T-helper 2 cell treated with Interferon-gamma antibody and Interleukin-4, amounts not matched to agents 5 μg/mL and 100 μg/mL, for 36 hours (primary cell): ENCODE measurements at regions not wholly inside any gene's neighbourhood (a gene's known extent, or its start where the extent isn't known, plus 50 kb on each side); places are given as distances from the start of the nearest gene placed in this dataset.

Experiments
- DNase-seq: peaks from one replicate; pipeline ENCODE4 v3.0.0; 2021; ENCODE audit warnings: low spot score
- H3K27ac Mint-ChIP-seq: one replicate; pipeline ENCODE4 v1.8.0; 2021; ENCODE audit warnings: mild to moderate bottlenecking, mixed read lengths
- H3K27me3 Mint-ChIP-seq: one replicate; pipeline ENCODE4 v1.8.0; 2021; ENCODE audit warnings: low read depth, mixed read lengths
- H3K36me3 Mint-ChIP-seq: one replicate; pipeline ENCODE4 v1.8.0; 2021; ENCODE audit warnings: low read depth, mixed read lengths
- H3K4me1 Mint-ChIP-seq: one replicate; pipeline ENCODE4 v1.8.0; 2021; ENCODE audit warnings: low read depth, mixed read lengths
- H3K4me3 Mint-ChIP-seq: one replicate; pipeline ENCODE4 v1.8.0; 2022; ENCODE audit warnings: mild to moderate bottlenecking, moderate library complexity, mixed read lengths
- H3K9me3 Mint-ChIP-seq: one replicate; pipeline ENCODE4 v1.8.0; 2021; ENCODE audit warnings: mixed read lengths

DNA sequence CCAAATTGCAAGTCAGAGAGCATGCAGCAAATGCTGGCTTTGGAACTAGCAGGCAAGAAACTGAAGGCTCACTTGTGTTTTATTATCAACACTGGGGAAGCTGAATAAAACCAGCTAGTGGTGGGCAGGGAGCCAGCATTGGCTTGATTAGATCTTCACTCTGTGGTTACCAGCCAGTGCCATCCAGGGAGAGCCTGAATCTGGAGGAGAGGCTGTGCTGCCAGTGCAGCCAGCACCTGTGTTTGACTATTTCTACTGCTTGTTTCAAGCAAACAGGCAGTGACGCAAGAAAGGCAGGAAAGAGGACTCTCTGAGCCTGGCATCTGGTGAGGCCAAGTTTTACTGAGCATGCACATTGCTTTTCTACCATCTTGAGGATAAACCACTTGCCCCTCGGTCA, 247.0 kb downstream of the PHLDA1 start:
- peaks cover 8% of the 10 kb centered on the region for H3K4me1 Mint-ChIP-seq
- H3K27ac Mint-ChIP-seq = no peak overlapping the region
- H3K9me3 Mint-ChIP-seq = no peaks in the 10 kb centered on the region
- H3K36me3 Mint-ChIP-seq = no peaks in the 10 kb centered on the region
- DNase-seq = no peak
- H3K4me3 Mint-ChIP-seq = no peak overlapping the region
- H3K27me3 Mint-ChIP-seq = peaks cover 10% of the 10 kb centered on the region

DNA sequence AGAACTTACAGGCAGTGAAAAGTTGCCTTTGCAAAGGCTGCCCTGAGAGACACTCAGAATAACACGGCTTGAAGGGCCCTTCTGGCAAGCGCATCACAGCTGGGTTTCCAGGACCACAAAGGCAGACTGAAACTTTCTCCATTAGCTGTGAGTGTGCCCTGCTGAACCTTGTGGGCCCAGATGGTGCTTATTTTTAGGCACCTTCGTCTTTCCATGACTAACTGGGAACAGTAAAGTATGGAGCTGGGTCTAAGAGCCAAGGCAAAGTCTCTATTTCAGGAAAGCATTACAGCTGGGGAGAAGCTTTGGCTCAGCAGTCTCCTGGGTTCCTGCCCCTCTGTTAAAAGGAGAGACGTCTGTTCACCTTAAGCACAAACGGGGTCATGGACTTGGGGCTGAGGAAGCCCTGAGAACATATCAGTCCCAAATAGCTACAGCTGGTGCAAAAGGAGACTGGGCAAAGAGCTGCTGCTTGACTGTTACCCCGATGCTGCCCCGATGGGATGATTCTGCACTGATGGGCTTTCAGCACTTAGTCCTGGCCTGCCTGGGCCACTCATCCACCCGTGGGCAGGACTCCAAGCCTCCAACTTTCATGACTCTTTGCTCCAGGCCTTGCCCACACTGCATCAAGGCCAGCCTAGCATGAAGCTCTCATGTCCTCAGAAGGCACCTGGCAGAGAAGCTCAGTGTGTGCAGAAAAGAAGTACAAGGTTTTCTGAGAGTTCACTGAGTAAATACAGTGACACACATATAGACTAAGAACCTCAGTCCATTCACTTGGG, 248.3 kb downstream of the PHLDA1 start:
- Mint-ChIP-seq H3K36me3 (no peaks in the 10 kb centered on the region), H3K9me3 (no peaks in the 10 kb centered on the region), H3K4me3 (no peak overlapping the region), H3K27me3 (peaks cover 13% of the 10 kb centered on the region), H3K4me1 (peaks cover 8% of the 10 kb centered on the region), H3K27ac (no peak overlapping the region)
- no peak for DNase-seq

DNA sequence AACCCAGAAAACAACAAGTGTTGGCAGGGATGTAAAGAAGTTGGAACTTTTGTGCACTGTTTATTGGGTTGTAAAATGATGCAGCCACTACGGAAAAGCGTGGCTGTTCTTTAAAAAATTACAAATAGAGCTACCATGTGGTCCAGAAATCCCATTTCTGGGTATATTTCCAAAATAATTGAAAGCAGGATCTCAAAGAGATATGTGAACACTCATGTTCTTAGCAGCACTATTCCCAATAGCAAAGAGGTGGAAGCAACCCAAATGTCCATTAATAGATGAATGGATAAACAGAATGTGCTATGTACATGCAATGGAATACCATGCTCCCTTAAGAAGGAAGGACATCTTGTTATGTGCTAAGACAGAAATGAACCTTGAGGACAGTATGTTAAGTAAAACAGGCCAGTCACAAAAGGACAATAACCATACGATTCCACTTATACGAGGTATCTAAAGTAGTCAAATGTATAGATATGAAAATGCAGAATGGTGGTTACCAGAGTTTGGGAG, 249.5 kb downstream of the PHLDA1 start:
- Mint-ChIP-seq H3K9me3 (no peaks in the 10 kb centered on the region), H3K27me3 (peaks cover 13% of the 10 kb centered on the region), H3K4me1 (peaks cover 8% of the 10 kb centered on the region), H3K27ac (no peak overlapping the region), H3K4me3 (no peak overlapping the region), H3K36me3 (no peaks in the 10 kb centered on the region)
- DNase-seq = no peak

DNA sequence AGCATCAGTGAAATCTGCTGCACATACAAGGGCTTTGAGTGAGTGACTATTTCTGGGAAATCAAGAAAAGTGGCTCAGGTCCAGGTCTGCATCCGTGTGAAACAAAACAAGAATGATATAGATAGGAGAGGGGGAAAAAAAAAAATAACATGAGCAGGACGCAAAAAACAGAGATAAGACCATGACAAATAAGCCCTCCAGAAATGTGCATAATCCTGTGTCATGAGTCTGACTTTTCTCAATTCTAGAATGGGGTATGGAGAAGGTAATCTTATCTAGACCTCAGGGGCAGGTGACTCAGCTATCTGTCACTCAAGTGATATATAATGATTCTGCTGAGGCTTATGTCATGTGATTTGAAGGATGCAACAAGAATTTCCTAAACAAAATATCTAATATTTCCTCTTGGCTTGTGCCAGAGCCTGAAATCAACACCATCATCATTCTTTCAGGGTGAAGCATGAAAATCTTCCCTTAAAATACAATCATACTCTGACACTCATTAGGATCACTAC, 250.0 kb downstream of the PHLDA1 start:
- peaks cover 8% of the 10 kb centered on the region for H3K4me1 Mint-ChIP-seq
- no peaks in the 10 kb centered on the region for H3K9me3 Mint-ChIP-seq
- no peak overlapping the region for H3K4me3 Mint-ChIP-seq
- H3K27me3 Mint-ChIP-seq = peaks cover 13% of the 10 kb centered on the region
- H3K27ac Mint-ChIP-seq = no peak overlapping the region
- no peak for DNase-seq
- no peaks in the 10 kb centered on the region for H3K36me3 Mint-ChIP-seq

DNA sequence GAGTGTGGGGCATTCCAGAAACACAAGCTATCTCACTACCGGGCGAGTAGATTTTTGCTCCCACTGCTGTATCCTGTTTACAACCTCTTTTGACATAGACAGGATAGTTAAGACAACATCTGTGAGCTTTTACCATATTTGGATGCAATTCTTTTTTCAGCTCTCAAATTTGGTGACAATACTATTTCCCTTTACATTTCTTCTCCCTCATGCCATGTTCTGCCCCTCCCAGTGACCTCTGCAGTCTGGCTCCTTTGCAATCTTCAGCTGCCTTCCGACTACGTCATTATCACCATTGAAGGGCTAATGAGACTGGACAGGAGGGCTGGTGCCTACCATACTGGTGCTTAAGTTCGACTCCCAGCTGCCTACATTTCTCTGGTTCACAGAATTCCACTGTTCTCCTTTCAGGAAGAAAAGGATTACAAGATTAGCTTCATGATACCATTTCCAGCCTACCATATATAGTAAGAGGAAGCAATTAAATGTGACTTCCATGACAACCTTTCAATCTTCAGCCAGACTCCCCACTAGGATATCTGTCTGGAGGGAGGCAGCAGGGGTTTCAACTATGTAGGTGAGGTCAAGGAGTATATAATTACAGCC, 251.6 kb downstream of the PHLDA1 start:
- no peak for DNase-seq
- no peak overlapping the region for H3K4me3 Mint-ChIP-seq
- H3K9me3 Mint-ChIP-seq = no peaks in the 10 kb centered on the region
- H3K27me3 Mint-ChIP-seq = peaks cover 19% of the 10 kb centered on the region
- H3K36me3 Mint-ChIP-seq = no peaks in the 10 kb centered on the region
- H3K4me1 Mint-ChIP-seq = peaks cover 8% of the 10 kb centered on the region
- no peak overlapping the region for H3K27ac Mint-ChIP-seq

DNA sequence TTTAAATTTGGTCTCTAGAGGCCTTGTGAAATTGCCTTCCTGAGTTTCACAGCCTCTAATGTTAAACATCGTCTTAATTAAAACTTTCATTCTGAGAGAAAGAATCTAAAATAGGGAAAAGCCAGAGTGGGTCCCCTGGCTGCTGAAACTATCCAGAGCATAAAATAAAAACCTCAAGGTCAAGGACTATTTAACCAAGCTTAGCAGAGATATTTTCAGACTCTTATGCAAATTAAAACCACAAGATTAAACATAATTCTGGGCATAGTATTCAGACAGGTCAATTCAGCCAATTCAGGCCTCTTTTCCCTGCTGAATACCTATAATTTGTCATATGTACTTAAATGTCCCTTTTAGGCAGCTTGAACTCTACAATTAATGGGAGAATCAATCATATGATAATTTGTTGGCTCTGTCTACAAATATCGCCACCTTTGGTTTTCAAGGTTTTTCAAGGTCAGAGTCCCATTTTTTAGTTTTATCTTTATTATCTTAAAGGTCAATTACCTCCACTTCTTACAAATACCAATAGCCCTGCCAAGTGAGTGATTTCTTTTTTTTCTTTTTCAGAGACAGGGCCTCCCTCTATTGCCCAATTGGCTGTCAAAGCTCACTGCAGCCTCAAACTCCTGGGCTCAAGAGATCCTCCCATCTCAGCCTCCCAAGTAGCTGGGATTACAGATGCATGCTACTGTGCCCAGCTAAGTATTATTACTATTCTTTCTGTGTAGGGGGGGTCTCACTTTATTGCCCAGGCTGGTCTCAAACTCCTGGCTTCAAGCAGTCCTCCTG, 257.1 kb downstream of the PHLDA1 start:
- H3K4me1 Mint-ChIP-seq = no peaks in the 10 kb centered on the region

DNA sequence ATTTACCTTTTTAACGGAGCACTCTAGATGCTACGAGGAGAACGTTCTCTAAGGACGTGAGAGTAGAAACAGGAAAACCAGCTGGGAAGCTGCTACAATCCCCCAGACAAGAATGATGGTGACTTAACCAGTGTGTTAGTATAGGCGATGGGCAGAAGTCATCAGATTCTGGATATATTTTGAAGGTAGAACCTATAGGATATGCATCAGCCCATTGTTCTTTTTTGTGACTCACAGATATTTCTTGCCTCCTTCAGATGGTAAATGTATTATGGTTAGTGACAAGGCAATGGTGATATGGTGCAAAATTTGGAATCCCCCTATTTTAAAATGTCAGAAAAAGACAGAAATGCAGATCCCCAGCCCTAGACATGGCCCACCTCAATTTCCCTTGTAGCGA, 258.2 kb downstream of the PHLDA1 start:
- no peaks in the 10 kb centered on the region for H3K4me1 Mint-ChIP-seq
- no peaks in the 10 kb centered on the region for H3K36me3 Mint-ChIP-seq
- H3K27ac Mint-ChIP-seq = no peak overlapping the region
- no peak for DNase-seq
- H3K27me3 Mint-ChIP-seq = peaks cover 14% of the 10 kb centered on the region
- H3K4me3 Mint-ChIP-seq = no peak overlapping the region
- no peaks in the 10 kb centered on the region for H3K9me3 Mint-ChIP-seq

More for the DNA sequence above, 257.1 kb downstream of the PHLDA1 start:
- Mint-ChIP-seq H3K36me3 (no peaks in the 10 kb centered on the region), H3K27ac (no peak overlapping the region), H3K9me3 (no peaks in the 10 kb centered on the region), H3K27me3 (peaks cover 11% of the 10 kb centered on the region), H3K4me3 (no peak overlapping the region)
- no peak for DNase-seq

DNA sequence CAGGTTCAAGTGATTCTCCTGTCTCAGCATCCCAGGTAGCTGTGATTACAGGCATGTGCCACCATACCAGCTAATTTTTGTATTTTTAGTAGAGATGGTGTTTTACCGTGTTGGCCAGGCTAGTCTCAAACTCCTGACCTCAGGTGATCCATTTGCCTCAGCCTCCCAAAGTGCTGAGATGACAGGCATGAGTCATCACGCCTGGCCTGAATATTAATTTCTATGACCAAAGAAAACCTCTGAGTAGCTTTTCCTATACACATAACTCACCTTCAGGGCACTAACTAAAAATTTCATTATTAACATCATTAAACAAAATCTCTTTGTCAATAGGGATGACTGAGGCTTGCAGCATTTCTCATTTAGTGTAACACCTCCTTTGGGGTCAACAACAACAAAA, 259.6 kb upstream of the KRR1 start:
- H3K27me3 Mint-ChIP-seq = peaks cover 24% of the 10 kb centered on the region
- DNase-seq = no peak
- H3K4me1 Mint-ChIP-seq = no peaks in the 10 kb centered on the region
- no peaks in the 10 kb centered on the region for H3K9me3 Mint-ChIP-seq
- no peak overlapping the region for H3K27ac Mint-ChIP-seq
- H3K4me3 Mint-ChIP-seq = no peak overlapping the region
- no peaks in the 10 kb centered on the region for H3K36me3 Mint-ChIP-seq

DNA sequence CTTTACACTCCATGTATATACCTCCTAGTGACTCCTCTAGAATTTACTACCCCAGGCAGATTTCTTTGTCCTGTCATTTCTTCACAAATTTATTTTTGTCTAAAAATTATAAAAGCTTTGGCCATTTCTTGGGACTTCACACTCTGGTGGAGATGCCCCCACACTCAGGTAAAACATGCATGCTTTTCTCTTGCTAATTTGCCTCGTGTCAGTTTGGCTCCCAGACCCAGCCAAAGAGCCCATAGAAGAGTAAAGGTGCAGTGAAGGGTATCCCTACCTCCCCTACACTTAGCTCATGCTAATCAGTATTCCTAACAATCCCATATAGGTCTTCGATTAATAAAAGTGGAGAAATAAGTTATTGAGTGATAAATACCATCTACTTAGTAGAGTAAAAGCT, 256.5 kb upstream of the KRR1 start:
- no peak overlapping the region for H3K4me3 Mint-ChIP-seq
- no peaks in the 10 kb centered on the region for H3K9me3 Mint-ChIP-seq
- H3K27ac Mint-ChIP-seq = no peak overlapping the region
- no peaks in the 10 kb centered on the region for H3K36me3 Mint-ChIP-seq
- DNase-seq = no peak
- H3K27me3 Mint-ChIP-seq = peaks cover 37% of the 10 kb centered on the region
- no peaks in the 10 kb centered on the region for H3K4me1 Mint-ChIP-seq

DNA sequence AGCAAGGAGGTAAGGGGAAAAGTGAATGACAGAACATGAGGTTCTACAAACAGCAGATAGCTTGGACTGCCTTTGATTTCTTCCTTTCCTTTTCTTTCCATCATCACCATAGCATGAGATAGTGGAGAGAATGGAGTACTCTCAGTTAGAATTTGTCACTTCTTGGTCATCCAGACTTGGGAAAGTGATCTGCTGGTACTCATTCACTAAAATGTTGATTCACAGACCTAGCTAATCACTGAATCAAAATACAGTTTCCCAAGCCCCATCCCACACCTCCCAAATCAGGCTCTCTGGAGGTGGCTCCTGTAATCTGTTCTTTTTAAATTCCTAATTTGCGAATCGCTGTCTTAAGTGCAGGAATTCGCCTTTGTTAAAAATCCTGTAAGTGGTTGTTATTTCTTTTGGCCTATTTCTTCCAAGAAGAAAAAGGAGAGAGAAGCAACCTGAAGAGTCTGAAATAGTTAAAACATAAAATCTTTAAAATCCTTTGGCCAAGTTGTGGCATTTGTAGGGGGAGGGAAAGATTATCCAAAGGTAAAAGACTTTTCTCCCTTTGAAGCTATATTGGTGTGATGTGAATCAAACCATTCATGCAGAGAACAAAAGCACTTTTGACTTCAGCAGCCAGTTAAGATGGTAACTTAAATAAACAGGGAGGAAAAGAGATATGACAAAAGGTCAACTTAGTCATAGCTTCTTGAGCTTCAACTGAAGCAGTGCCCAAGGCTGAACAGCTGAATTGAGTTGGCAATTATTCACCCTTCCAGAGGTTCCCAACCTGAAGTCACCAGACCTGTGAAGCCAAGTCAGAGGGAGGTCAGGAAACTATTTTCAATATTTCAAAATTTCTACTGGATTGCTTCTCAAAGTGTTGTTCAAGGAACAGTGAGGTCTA, 255.1 kb upstream of the KRR1 start:
- Mint-ChIP-seq H3K27ac (no peak overlapping the region), H3K36me3 (no peaks in the 10 kb centered on the region), H3K4me3 (no peak overlapping the region), H3K9me3 (no peaks in the 10 kb centered on the region), H3K27me3 (peaks cover 38% of the 10 kb centered on the region), H3K4me1 (no peaks in the 10 kb centered on the region)
- no peak for DNase-seq

DNA sequence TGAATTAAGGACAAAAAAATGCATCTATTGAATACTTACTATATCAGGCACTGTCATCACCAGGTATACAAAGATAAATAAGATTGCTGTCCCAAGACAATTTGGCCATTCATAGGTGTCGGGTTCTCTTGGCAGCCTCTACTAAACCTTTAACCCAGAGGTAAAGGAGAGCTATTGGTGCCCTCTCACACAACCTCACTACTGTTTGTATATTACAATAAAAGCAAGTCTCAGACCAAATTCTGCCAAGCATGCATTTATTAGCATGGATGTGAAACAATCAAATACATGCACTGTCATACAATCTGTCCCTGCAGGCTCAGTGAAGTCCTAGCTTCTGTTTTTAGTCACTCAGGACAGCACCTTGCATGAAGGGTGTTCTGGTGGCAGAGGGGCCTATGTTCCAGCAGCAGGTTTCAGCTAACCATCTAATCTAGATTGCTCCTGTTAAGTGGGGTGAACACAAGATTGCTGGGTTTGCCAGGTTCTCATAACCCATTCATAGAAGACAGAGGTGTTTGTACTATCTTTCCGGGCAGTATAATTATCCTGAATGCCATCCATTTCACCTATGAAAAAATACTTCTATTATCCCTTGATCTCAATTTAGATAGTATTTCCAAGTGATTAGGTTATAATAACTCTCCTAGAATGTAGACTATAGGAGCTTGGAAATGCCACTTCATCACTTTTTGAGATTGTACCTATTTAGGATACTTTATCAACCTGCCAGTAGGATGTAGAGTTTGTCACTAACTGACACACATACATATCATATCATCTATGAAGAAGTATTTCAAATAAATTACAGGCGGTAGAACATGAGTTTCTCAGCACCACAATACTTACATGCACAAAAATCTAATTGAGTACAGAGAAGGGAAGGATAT, 254.0 kb upstream of the KRR1 start:
- Mint-ChIP-seq H3K4me1 (no peaks in the 10 kb centered on the region), H3K27ac (no peak overlapping the region), H3K9me3 (no peaks in the 10 kb centered on the region), H3K4me3 (no peak overlapping the region), H3K36me3 (no peaks in the 10 kb centered on the region), H3K27me3 (peaks cover 40% of the 10 kb centered on the region)
- DNase-seq = no peak

DNA sequence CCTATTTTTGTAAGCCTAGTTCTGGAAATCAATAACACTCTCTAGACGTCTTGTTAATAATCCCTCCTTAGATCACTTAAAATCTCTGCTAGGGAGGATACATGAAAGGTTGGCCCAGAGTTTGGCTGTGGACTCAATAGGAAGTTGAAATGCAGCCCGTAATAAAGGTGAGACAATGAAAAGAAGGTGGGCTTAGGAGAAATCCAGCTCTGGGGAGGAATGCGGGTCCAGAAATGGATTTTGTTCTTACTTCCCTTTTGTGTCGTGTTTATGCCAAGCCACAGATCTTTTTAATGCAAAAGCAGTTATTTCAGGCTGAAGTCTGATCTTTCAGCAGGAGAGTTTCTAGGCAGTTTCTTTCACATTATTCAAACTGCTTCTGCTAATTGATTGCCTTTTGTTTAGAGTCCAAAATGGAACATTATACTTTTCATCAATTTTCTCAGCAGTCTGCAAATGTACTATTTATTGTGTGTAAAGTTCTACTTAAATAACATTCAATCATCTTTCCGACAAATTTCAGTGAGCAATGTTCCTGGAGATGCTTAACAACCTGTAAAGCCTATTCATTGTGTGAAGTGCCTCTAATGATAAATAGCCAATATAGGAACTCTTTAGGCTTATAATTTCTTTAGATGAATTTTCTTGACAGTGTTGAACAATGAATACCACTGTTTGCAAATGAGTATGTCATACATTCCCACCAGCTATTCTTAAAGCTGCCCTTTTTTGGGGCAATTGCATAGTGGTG, 252.9 kb upstream of the KRR1 start:
- H3K36me3 Mint-ChIP-seq = no peaks in the 10 kb centered on the region
- H3K4me1 Mint-ChIP-seq = no peaks in the 10 kb centered on the region
- H3K27ac Mint-ChIP-seq = no peak overlapping the region
- peaks cover 47% of the 10 kb centered on the region for H3K27me3 Mint-ChIP-seq
- no peak for DNase-seq
- no peak overlapping the region for H3K4me3 Mint-ChIP-seq
- H3K9me3 Mint-ChIP-seq = no peaks in the 10 kb centered on the region
